D721Med (cell line): ENCODE measurements at regions not wholly inside any gene's neighbourhood (a gene's known extent, or its start where the extent isn't known, plus 50 kb on each side); places are given as distances from the start of the nearest gene placed in this dataset.
"Not testable (repeated sequence)": the region's sequence is repeated elsewhere in the genome, so short reads cannot be mapped to it uniquely, and the experiment has no call there.

Source experiments
- DNase-seq: peaks from one replicate; pipeline ENCODE4 v3.0.0; 2011; ENCODE audit warnings: low spot score; ENCODE audit not compliant: insufficient read length
- FAIRE-seq: peaks from 2 replicates; lab custom pipeline; 2011; peaks lifted over from hg19 to GRCh38; lab: Jason Lieb, UNC
- CTCF ChIP-seq: IDR thresholded peaks from 2 replicates; pipeline ENCODE4 v1.5.1; 2012; ENCODE audit warnings: mild to moderate bottlenecking, control low read depth; ENCODE audit not compliant: insufficient read depth; ENCODE audit errors: missing control alignments

GRCh38 chr18:41060967-41061366 is 894.1 kb upstream of the PIK3C3 start:
- peak; percentile 64 for FAIRE-seq
- no peak for DNase-seq
- TF ChIP-seq CTCF = no peak

- no peak for TF ChIP-seq CTCF
- FAIRE-seq (no peak), DNase-seq (no peak)
Observed at GRCh38 chr18:41059126-41059415, 896.0 kb upstream of the PIK3C3 start.

GRCh38 chr18:41058351-41059125 is 896.5 kb upstream of the PIK3C3 start:
- TF ChIP-seq CTCF = no peak
- DNase-seq (no peak), FAIRE-seq (peak; percentile 99)

GRCh38 chr18:41052625-41053024 is 902.4 kb upstream of the PIK3C3 start:
- FAIRE-seq (no peak), DNase-seq (no peak)
- no peak for TF ChIP-seq CTCF

- FAIRE-seq, DNase-seq: not testable (repeated sequence)
Observed at GRCh38 chr18:41046250-41046649, 908.8 kb upstream of the PIK3C3 start.

GRCh38 chr18:41043876-41044275 is 911.2 kb upstream of the PIK3C3 start:
- DNase-seq (no peak), FAIRE-seq (no peak)
- no peak for TF ChIP-seq CTCF

GRCh38 chr18:41042866-41043265 is 912.2 kb upstream of the PIK3C3 start:
- no peak for TF ChIP-seq CTCF
- DNase-seq (no peak), FAIRE-seq (no peak)

- TF ChIP-seq CTCF = no peak
- FAIRE-seq (no peak), DNase-seq (no peak)
Observed at GRCh38 chr18:41038071-41038470, 917.0 kb upstream of the PIK3C3 start.
